Nucleus accumbens (tissue), 56 donors: ENCODE measurements at regions not wholly inside any gene's neighbourhood (a gene's known extent, or its start where the extent isn't known, plus 50 kb on each side); places are given as distances from the start of the nearest gene placed in this dataset.

Experiments
- DNase-seq, 56 donors: peaks; one replicate each; lab custom pipeline; 2025; lab: John Stamatoyannopoulos, UW

- DNase-seq, result no peak
These were observed 820.4 kb downstream of the LUZP2 start for GRCh38 chr11:25317216-25317615.

GRCh38 chr11:25319127-25319526, 822.3 kb downstream of the LUZP2 start:
- DNase-seq, result no peak

- DNase-seq, result no peak
These were observed 830.8 kb downstream of the LUZP2 start for GRCh38 chr11:25327656-25328055.

GRCh38 chr11:25339281-25339680, 842.4 kb downstream of the LUZP2 start:
- no peak for DNase-seq

GRCh38 chr11:25349537-25349936, 852.7 kb downstream of the LUZP2 start:
- DNase-seq, result no peak

- DNase-seq, result no peak
These were observed 854.3 kb downstream of the LUZP2 start for GRCh38 chr11:25350899-25351803.

GRCh38 chr11:25357133-25357532, 860.3 kb downstream of the LUZP2 start:
- DNase-seq, result no peak

GRCh38 chr11:25377466-25377865, 880.6 kb downstream of the LUZP2 start:
- no peak for DNase-seq

- DNase-seq, result no peak
These were observed 900.0 kb downstream of the LUZP2 start for GRCh38 chr11:25396847-25397246.

GRCh38 chr11:25408146-25408545, 911.3 kb downstream of the LUZP2 start:
- no peak for DNase-seq

- no peak for DNase-seq
These were observed 916.1 kb upstream of the ANO3 start for GRCh38 chr11:25415793-25416192.

GRCh38 chr11:25423436-25424199, 908.3 kb upstream of the ANO3 start:
- no peak for DNase-seq

- DNase-seq, result no peak
These were observed 899.6 kb upstream of the ANO3 start for GRCh38 chr11:25432376-25432775.

GRCh38 chr11:25435197-25435596, 896.7 kb upstream of the ANO3 start:
- DNase-seq, result no peak

- no peak for DNase-seq
These were observed 895.6 kb upstream of the ANO3 start for GRCh38 chr11:25436326-25436725.

- DNase-seq, result no peak
These were observed 890.5 kb upstream of the ANO3 start for GRCh38 chr11:25441421-25441820.

GRCh38 chr11:25449091-25449490, 882.8 kb upstream of the ANO3 start:
- no peak for DNase-seq

- no peak for DNase-seq
These were observed 878.5 kb upstream of the ANO3 start for GRCh38 chr11:25453471-25453870.

GRCh38 chr11:25456211-25456610, 875.7 kb upstream of the ANO3 start:
- DNase-seq, result no peak

GRCh38 chr11:25483915-25484635, 847.9 kb upstream of the ANO3 start:
- DNase-seq, result no peak

GRCh38 chr11:25485315-25485714, 846.6 kb upstream of the ANO3 start:
- no peak for DNase-seq
